ENCODE measurements at regions not wholly inside any gene's neighbourhood (a gene's known extent, or its start where the extent isn't known, plus 50 kb on each side); places are given as distances from the start of the nearest gene placed in this dataset.
A peak's percentile ranks its signal among the peaks of the same experiment; 100 is the strongest.

DNA sequence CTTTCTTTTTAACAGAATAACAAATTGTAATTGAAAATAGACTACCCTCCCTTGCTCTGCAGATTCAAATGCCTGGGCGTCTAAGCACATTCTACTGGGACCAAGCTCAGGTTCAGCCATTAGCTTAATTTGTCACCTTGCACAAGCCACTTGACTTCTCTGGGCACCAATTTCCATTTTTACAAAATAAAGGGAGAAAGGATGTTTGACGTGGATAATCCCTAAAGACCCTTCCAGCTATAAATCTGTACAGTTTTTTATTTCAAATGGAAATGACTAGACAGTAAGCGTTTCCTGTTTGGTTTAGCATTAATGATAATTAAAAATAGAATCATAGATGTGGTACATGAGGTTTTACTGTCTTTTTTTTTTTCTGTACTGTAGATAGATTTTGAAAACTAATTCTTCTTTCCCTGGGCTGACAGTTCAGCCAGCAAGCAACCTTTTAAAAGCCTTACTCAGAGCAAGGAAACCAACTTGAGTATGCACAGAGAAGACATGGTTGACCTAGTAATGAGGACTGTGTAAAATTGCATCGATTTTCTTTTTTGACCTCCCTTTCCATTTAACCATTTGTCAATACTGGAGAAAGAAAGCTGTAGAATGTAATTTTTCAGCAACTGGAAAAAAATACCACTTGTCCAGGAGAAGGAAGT, 1329.5 kb upstream of the CDH8 start:
- no peak for DNase-seq (ENCODE audit: low spot score)

DNA sequence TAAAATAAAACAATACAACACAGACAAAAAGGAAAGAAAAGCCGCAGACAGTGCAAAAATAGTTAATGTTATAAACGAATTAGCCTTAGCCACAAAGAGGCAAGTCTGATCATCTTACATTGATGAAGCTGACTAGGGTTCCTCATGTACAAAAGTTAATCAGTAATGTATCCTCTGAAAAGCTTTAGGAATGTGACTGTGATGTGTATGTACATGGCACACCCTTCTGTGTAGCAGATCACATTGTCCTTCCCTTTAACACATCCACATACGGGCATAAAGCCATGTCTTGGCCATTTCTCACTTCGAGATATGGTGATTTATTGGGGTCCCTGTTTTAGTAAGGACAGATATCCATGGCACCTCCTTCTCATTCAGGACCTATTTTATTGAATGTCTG, 1327.5 kb upstream of the CDH8 start:
- DNase-seq (ENCODE audit: low spot score) = no peak

GRCh38 chr16:63361032-63361624, 1324.9 kb upstream of the CDH8 start:
- DNase-seq (ENCODE audit: low spot score) = peak; percentile 7

DNA sequence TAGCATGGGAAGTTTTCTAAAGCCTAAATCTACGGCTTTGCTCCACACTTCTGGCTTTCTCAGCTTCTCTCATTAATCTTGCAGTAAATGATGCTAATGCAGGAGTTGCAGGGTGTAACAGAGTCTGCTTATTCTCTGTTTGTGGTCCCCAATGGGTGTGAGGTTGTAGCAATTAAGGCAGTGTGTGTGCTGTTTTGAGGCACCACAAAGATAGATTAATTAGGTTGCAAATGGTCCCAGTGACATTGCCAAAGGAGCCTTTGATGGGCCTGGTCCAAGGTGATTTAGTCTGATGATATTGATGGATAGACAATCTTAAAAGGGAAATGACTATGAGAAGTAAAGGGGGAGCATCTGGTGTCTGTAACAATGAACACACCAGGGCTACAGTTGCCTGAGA, 1313.7 kb upstream of the CDH8 start:
- no peak for DNase-seq (ENCODE audit: low spot score)

DNA sequence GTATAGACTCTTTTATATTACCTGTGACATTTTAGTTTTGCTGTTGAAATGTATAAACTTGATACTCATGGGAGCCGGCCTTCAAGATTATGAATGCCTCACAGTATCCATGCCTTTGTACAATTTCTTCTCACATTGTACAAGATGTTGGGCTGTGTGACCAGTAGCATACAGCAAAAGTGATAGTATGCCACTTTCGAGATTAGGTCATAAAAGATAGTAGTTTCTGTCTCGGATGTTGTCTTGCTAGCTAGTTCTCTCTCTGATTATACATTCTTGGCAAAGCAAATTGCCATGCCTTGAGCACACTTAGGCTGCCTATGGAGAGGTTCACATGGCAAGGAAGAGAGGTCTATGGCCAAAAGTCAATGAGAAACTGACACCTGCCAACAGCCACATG, 1309.8 kb upstream of the CDH8 start:
- no peak for DNase-seq (ENCODE audit: low spot score)

- no peak for DNase-seq (ENCODE audit: low spot score)
Observed at GRCh38 chr16:63337264-63337663, 1301.0 kb upstream of the CDH8 start.

GRCh38 chr16:63331111-63331510, 1294.9 kb upstream of the CDH8 start:
- no peak for DNase-seq (ENCODE audit: low spot score)

GRCh38 chr16:63326736-63327339, 1290.6 kb upstream of the CDH8 start:
- DNase-seq (ENCODE audit: low spot score) = no peak

DNA sequence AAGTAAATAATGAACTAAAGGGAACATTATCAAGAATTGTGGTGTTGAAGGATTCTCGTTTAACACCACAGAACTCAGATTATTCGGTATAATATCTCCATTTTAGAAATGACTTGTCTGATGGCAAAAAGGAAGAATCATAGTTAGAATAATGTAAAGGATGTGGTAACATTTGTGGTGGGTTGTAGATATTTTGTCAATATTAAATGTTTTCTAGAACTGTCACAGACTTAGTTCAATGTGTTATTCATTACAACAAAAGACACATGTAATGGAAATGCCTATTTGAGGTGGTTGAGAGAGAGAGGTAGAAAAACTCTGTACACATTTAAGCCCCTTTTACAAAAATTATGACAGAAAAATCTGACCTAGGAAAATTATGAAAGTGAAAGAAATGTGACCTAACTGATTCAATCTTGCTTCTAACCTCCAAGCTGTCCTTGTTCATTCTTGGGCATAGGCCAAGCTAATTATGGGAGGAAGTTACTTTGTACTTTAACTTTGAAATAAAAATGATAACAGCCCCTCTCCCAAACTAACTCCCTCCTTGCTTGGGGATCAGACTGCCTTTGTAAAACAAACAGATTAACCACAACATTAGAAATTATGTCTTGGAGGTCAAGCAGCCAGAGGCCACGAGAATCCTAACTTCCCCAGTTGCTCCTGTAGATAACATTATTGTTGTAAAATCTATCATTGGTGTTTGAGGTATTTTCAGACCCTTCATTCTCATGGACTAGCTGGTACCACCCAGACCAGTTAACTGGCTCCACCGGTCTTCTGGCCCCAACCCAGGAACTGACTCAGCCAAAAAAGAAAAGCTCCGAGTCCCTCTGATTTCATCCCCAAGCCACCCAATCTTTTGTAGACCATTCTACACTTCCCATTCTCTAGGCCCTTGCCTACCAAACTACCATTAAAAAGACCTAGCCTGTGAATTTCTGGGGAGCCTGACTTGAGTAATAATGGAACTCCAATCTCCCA, 1287.8 kb upstream of the CDH8 start:
- DNase-seq (ENCODE audit: low spot score) = no peak

GRCh38 chr16:63323055-63323454, 1286.8 kb upstream of the CDH8 start:
- DNase-seq (ENCODE audit: low spot score) = no peak

- no peak for DNase-seq (ENCODE audit: low spot score)
Observed at GRCh38 chr16:63315229-63315628, 1279.0 kb upstream of the CDH8 start.

GRCh38 chr16:63312346-63312745, 1276.1 kb upstream of the CDH8 start:
- DNase-seq (ENCODE audit: low spot score) = no peak

DNA sequence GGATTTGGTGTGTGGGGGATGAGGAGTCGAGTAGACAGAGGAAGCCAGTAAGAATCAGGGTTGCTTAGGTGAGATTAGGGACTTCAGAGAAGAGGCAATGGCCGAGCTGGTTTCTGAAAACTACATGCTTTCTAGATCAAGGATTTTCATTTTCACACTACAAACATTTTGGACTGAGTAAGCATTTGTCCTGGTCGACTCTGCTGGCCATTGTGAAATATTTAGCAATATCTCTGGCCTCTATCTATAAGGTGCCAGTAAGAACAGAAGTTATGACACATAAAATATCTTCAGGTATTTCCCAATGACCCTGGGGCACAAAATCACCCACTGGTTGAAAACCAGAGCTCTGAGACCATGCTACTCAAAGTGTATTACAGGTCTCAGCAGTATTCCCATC, 1275.1 kb upstream of the CDH8 start:
- DNase-seq (ENCODE audit: low spot score) = no peak

- DNase-seq (ENCODE audit: low spot score) = no peak
Observed at GRCh38 chr16:63302811-63303210, 1266.6 kb upstream of the CDH8 start.

- DNase-seq (ENCODE audit: low spot score) = no peak
Observed at GRCh38 chr16:63301349-63301748, 1265.1 kb upstream of the CDH8 start.

DNA sequence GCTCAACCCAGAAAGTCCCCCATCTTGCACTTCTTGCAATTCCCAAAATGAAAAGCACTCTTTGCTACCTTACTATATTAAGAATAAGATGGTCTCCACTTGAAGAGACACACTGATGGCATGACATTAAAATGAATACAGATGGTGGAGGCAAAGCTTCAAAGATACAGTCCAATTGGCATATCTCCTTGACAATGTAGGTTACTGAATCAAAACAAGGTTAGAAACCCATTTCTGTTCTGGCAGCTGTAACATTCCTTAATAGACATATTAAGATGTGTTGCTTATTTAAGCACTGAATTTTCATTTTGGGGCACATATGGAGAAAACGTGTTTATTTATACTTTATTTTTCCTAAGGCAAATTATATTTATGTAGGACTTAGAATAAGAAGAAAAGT, 1262.8 kb upstream of the CDH8 start:
- no peak for DNase-seq (ENCODE audit: low spot score)

GRCh38 chr16:63292036-63292435, 1255.8 kb upstream of the CDH8 start:
- no peak for DNase-seq (ENCODE audit: low spot score)

DNA sequence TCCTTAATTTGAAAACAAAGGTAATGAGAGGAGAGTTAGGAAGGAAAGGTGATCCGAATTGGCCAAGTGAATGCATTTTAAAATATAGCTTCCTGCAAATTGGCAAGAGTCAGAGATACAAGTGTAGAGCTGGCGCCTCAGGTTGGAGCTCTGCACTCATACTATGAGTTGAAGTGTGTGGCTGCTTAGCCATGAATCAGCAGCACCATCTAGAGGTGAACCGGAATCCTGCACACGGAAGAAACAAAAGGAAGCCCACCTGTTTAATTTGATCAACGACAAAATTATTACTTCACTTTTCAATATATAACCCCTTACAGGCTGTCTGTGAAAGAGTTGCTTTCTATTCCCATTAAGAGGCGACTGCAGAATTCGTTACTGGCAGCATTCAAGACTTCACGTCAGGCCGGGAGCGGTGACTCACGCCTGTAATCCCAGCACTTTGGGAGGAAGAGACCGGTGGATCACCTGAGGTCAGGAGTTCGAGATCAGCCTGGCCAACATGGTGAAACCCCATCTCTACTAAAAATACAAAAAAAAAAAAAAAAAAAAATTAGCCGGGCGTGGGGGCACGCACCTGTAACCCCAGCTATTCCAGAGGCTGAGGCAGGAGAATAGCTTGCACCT, 1253.7 kb upstream of the CDH8 start:
- DNase-seq (ENCODE audit: low spot score) = no peak

DNA sequence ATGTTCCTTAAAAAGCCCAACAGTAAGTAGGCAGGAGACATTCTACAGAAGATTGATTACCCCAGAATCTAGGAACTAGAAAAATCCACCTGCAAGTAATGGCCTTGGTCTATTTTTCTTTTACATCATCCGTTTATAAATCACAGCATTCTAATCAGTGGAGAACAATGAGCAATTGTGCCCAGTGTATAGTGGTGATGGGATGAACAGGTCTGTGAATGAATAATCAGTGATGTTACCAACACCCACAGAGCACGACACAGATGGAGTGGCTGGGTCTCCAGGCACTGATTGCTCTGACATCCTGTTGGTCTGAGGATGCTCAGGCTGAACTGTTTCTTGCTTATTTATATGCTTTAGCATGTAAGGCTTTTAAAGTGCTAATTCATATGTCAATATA, 1251.2 kb upstream of the CDH8 start:
- DNase-seq (ENCODE audit: low spot score) = no peak

DNA sequence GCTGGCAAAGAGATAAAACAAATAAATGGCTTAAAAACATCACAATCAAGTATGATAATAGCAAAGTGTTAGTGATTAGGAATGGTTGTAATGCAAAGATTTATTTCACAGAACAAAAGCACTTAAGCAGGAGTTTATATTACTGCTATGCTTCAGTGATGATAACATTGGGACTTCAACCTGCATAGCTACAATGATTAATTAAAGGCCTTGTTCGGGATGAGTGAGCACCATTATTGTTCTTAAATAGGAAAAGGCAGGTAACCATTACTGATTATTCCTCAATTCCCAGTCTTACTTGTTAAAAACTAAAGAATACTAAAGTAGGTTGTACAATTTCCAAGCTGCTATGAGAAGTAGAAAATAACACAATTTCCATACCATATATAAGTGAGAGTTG, 1247.5 kb upstream of the CDH8 start:
- DNase-seq (ENCODE audit: low spot score) = no peak

- no peak for DNase-seq (ENCODE audit: low spot score)
Observed at GRCh38 chr16:63244631-63245030, 1208.4 kb upstream of the CDH8 start.

GRCh38 chr16:63241497-63242028, 1205.3 kb upstream of the CDH8 start:
- no peak for DNase-seq (ENCODE audit: low spot score)

Measured in hematopoietic multipotent progenitor cell treated with erythropoietin and hydrocortisone succinate and interleukin-3 and kit ligand, for 15 days (in vitro differentiated cells).